Lung (tissue), 11 donors: ENCODE measurements at regions not wholly inside any gene's neighbourhood (a gene's known extent, or its start where the extent isn't known, plus 50 kb on each side); places are given as distances from the start of the nearest gene placed in this dataset.
A peak's percentile ranks its signal among the peaks of the same experiment; 100 is the strongest.
"Not testable (repeated sequence)": the region's sequence is repeated elsewhere in the genome, so short reads cannot be mapped to it uniquely, and the experiment has no call there.

Experiments
- ATAC-seq: fragments of 200-7000 bp; cut with Tn5 transposase; one replicate; pipeline ENCODE4 v1.9.1; 2020; ENCODE audit warnings: moderate number of reproducible peaks; ENCODE audit not compliant: insufficient read depth, low FRiP score
- DNase-seq, 3 donors: peaks; one replicate each; pipeline ENCODE4 v3.0.0-alpha.2; 2013 to 2017
- H3K27ac ChIP-seq, 2 donors: one replicate each; pipeline ENCODE4 v1.5.1; 2013; ENCODE audit warnings: mild to moderate bottlenecking in 2 of 2, moderate library complexity in 2 of 2, control low read depth in 1 of 2, inconsistent platforms in 1 of 2, low read depth in 1 of 2, low read length in 1 of 2
- H3K27me3 ChIP-seq, 3 donors: one replicate each; pipeline ENCODE4 v1.5.1; 2013; ENCODE audit warnings: low read length in 2 of 3; ENCODE audit not compliant: control insufficient read depth in 3 of 3, insufficient read depth in 3 of 3
- H3K36me3 ChIP-seq, 4 donors: one replicate each; pipeline ENCODE4 v1.5.1; 2013; ENCODE audit warnings: low read length in 4 of 4, mild to moderate bottlenecking in 1 of 4, moderate library complexity in 1 of 4; ENCODE audit not compliant: control insufficient read depth in 4 of 4, insufficient read depth in 4 of 4
- H3K4me1 ChIP-seq, 5 donors: one replicate each; pipeline ENCODE4 v1.5.1; 2013; ENCODE audit warnings: low read length in 5 of 5, mild to moderate bottlenecking in 2 of 5, moderate library complexity in 1 of 5; ENCODE audit not compliant: control insufficient read depth in 5 of 5, insufficient read depth in 5 of 5
- H3K4me3 ChIP-seq: one replicate; pipeline ENCODE4 v1.5.1; 2013; ENCODE audit warnings: mild to moderate bottlenecking, control low read depth, moderate library complexity
- H3K9ac ChIP-seq, 2 donors: one replicate each; pipeline ENCODE4 v1.5.1; 2013; ENCODE audit warnings: low read length in 2 of 2, control low read depth in 1 of 2; ENCODE audit not compliant: insufficient read depth in 1 of 2
- H3K9me3 ChIP-seq, 4 donors: one replicate each; pipeline ENCODE4 v1.5.1; 2013; ENCODE audit warnings: low read length in 3 of 4, mild to moderate bottlenecking in 1 of 4, moderate library complexity in 1 of 4; ENCODE audit not compliant: control insufficient read depth in 4 of 4, insufficient read depth in 3 of 4
- WGBS, 2 donors: extraction: QIAGEN DNeasy Blood & Tissue Kit; methylation state at CpG; one replicate each; pipeline ENCODE4 v1.1.7; 2013; 5-methylcytosine and 5-hydroxymethylcytosine counted together
- TF ChIP-seq, protein P1 (sequence below): IDR thresholded peaks from 2 replicates; pipeline ENCODE4 v1.5.1; 2012; ENCODE audit warnings: mild to moderate bottlenecking; ENCODE audit errors: control extremely low read depth, extremely low read depth
- donor health status: control.
- donor health status: control.
- donor health status: Bipolar disorder and iron deficiency.
- donor health status: healthy.
- donor health status: DM: yes; HTN: yes; CAD: no.

- 55 to 63% methylated on average over 13 of the region's 13 CpGs for WGBS, 2 donors
- H3K27ac ChIP-seq = no peak overlapping the region
- H3K9me3 ChIP-seq = no peaks in the 10 kb centered on the region
- H3K4me3 ChIP-seq = no peak overlapping the region
- H3K4me1 ChIP-seq = peaks cover 3 to 25% (median 6%) of the 10 kb centered on the region in 5 donors
- ATAC-seq = no peak
- TF ChIP-seq, protein P1, sequence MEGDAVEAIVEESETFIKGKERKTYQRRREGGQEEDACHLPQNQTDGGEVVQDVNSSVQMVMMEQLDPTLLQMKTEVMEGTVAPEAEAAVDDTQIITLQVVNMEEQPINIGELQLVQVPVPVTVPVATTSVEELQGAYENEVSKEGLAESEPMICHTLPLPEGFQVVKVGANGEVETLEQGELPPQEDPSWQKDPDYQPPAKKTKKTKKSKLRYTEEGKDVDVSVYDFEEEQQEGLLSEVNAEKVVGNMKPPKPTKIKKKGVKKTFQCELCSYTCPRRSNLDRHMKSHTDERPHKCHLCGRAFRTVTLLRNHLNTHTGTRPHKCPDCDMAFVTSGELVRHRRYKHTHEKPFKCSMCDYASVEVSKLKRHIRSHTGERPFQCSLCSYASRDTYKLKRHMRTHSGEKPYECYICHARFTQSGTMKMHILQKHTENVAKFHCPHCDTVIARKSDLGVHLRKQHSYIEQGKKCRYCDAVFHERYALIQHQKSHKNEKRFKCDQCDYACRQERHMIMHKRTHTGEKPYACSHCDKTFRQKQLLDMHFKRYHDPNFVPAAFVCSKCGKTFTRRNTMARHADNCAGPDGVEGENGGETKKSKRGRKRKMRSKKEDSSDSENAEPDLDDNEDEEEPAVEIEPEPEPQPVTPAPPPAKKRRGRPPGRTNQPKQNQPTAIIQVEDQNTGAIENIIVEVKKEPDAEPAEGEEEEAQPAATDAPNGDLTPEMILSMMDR = no peak
- no peaks in the 10 kb centered on the region for H3K36me3 ChIP-seq
- H3K27me3 ChIP-seq = no peaks in the 10 kb centered on the region
- DNase-seq = peak; percentile 47 to 73 (median 55)
- H3K9ac ChIP-seq = no peak overlapping the region
Measured at GRCh38 chr11:96486890-96487611, 97.2 kb downstream of the JRKL start.

GRCh38 chr11:96488911-96489310 lies 99.1 kb downstream of the JRKL start:
- not testable (repeated sequence) for H3K4me3 ChIP-seq, H3K9me3 ChIP-seq, H3K36me3 ChIP-seq, DNase-seq, H3K27me3 ChIP-seq, H3K27ac ChIP-seq, H3K4me1 ChIP-seq, H3K9ac ChIP-seq, ATAC-seq
- WGBS, 2 donors = 89 to 91% methylated on average over 3 of the region's 3 CpGs

GRCh38 chr11:96500440-96500839 lies 110.6 kb downstream of the JRKL start:
- H3K9ac ChIP-seq = no peak overlapping the region
- peaks cover 0 to 3% (median 0%) of the 10 kb centered on the region in 4 donors for H3K9me3 ChIP-seq
- ATAC-seq (no peak), DNase-seq (no peak)
- 81 to 87% methylated on average over 3 of the region's 3 CpGs for WGBS, 2 donors
- TF ChIP-seq, protein P1 = no peak
- no peaks in the 10 kb centered on the region for H3K4me1 ChIP-seq
- H3K36me3 ChIP-seq = no peaks in the 10 kb centered on the region
- no peaks in the 10 kb centered on the region for H3K27me3 ChIP-seq
- H3K4me3 ChIP-seq = no peak overlapping the region
- no peak overlapping the region for H3K27ac ChIP-seq

- TF ChIP-seq, protein P1 = no peak
Measured at GRCh38 chr11:96506041-96506440, 116.2 kb downstream of the JRKL start.

More at GRCh38 chr11:96506041-96506440, 116.2 kb downstream of the JRKL start:
- peaks cover 0 to 3% (median 0%) of the 10 kb centered on the region in 4 donors for H3K9me3 ChIP-seq
- 96 to 97% methylated on average over 1 of the region's 1 CpG for WGBS, 2 donors
- H3K36me3 ChIP-seq = no peaks in the 10 kb centered on the region
- DNase-seq (no peak), ATAC-seq (no peak)
- no peaks in the 10 kb centered on the region for H3K27me3 ChIP-seq
- peaks cover 0 to 18% (median 0%) of the 10 kb centered on the region in 5 donors for H3K4me1 ChIP-seq
- no peak overlapping the region for H3K4me3 ChIP-seq
- H3K27ac ChIP-seq = no peak overlapping the region
- no peak overlapping the region for H3K9ac ChIP-seq
